ENCODE measurements at regions not wholly inside any gene's neighbourhood (a gene's known extent, or its start where the extent isn't known, plus 50 kb on each side); places are given as distances from the start of the nearest gene placed in this dataset.

GRCh38 chr4:130053723-130054122 lies 957.8 kb downstream of the C4orf33 start (continued):
- TF ChIP-seq REST (IDR thresholded peaks at IDR 0.05) = no peak
- peak in 1 of 2 donors; percentile 18 for TF ChIP-seq RXRA (IDR thresholded peaks at IDR 0.05)
- peak in 1 of 2 donors; percentile 58 for TF ChIP-seq HNF4A (conservative IDR thresholded peaks at IDR 0.05)
- TF ChIP-seq CTCF (IDR thresholded peaks at IDR 0.05; ENCODE audit: low read depth, low read length, missing input control) = no peak

GRCh38 chr4:130054908-130055307 lies 959.0 kb downstream of the C4orf33 start:
- no peak for TF ChIP-seq TAF1 (conservative IDR thresholded peaks at IDR 0.05)
- TF ChIP-seq SP1 (IDR thresholded peaks at IDR 0.05) = no peak
- no peak for TF ChIP-seq NR2F2 (IDR thresholded peaks at IDR 0.05)
- no peak for TF ChIP-seq MAX (IDR thresholded peaks at IDR 0.05)
- TF ChIP-seq ATF3 (IDR thresholded peaks at IDR 0.05) = no peak
- no peak for TF ChIP-seq YY1 (IDR thresholded peaks at IDR 0.05)
- no peak for TF ChIP-seq JUND (IDR thresholded peaks at IDR 0.05)
- no peak for TF ChIP-seq ZBTB33 (IDR thresholded peaks at IDR 0.05)
- no peak for TF ChIP-seq CTCF (IDR thresholded peaks at IDR 0.05; ENCODE audit: low read depth, low read length, missing input control)
- no peak for TF ChIP-seq RXRA (IDR thresholded peaks at IDR 0.05)
- TF ChIP-seq EGR1 (IDR thresholded peaks at IDR 0.05; ENCODE audit: low read depth in 2 of 2) = no peak
- no peak for TF ChIP-seq HNF4A (conservative IDR thresholded peaks at IDR 0.05)
- TF ChIP-seq FOXA2 (IDR thresholded peaks at IDR 0.05) = no peak
- TF ChIP-seq REST (IDR thresholded peaks at IDR 0.05) = no peak
- TF ChIP-seq RAD21 (IDR thresholded peaks at IDR 0.05) = no peak
- TF ChIP-seq GABPA (IDR thresholded peaks at IDR 0.05 in 1 of 2, conservative IDR thresholded peaks at IDR 0.05 in 1 of 2) = no peak
- no peak for TF ChIP-seq HNF4G (IDR thresholded peaks at IDR 0.05)
- Histone ChIP-seq H3K9ac (ENCODE audit: low read depth in 1 of 2, low read length in 2 of 2) (no peak overlapping the region), H3K27ac (ENCODE audit: low read depth in 1 of 2, low read length in 2 of 2) (no peak overlapping the region), H3K27me3 (ENCODE audit: control insufficient read depth in 4 of 4, insufficient read depth in 4 of 4, low read length in 3 of 4) (no peaks in the 10 kb centered on the region), H3K4me3 (ENCODE audit: low read depth in 1 of 3, low read length in 3 of 3) (no peak overlapping the region), H3K36me3 (ENCODE audit: control insufficient read depth in 4 of 4, insufficient read depth in 3 of 4, low read depth in 1 of 4, low read length in 3 of 4) (no peaks in the 10 kb centered on the region), H3K4me1 (ENCODE audit: control insufficient read depth in 4 of 4, insufficient read depth in 4 of 4, low read length in 3 of 4) (peaks cover 0 to 4% (median 0%) of the 10 kb centered on the region in 4 donors), H3K9me3 (ENCODE audit: control insufficient read depth in 4 of 4, low read length in 3 of 4) (no peaks in the 10 kb centered on the region)
- no peak for DNase-seq (ENCODE audit: low spot score)
- WGBS = 65% methylated on average over 1 of the region's 1 CpG
